ENCODE measurements at regions not wholly inside any gene's neighbourhood (a gene's known extent, or its start where the extent isn't known, plus 50 kb on each side); places are given as distances from the start of the nearest gene placed in this dataset.
A peak's percentile ranks its signal among the peaks of the same experiment; 100 is the strongest.

DNA sequence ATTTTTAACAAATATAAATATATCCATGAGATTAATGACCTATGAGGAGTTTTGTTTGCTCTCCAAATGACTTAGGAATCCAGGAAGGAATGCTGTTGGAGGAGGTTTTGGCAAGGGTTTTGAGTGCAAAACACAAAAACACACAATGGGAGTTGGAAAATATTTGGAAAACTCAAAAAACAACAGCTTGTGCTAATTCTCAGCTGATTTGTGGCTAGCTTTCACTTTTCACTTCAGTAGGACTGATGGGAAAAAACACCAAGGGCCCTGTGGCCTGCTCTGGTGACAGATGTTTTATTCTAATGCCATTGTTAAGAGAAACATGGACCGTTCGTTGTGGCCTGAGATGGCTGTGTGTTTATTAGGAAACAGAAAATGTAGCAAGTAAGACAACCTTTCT lies 113.9 kb downstream of the ALDH8A1 start:
- TF ChIP-seq ZFX (IDR thresholded peaks at IDR 0.05) = no peak
- TF ChIP-seq, protein P1, sequence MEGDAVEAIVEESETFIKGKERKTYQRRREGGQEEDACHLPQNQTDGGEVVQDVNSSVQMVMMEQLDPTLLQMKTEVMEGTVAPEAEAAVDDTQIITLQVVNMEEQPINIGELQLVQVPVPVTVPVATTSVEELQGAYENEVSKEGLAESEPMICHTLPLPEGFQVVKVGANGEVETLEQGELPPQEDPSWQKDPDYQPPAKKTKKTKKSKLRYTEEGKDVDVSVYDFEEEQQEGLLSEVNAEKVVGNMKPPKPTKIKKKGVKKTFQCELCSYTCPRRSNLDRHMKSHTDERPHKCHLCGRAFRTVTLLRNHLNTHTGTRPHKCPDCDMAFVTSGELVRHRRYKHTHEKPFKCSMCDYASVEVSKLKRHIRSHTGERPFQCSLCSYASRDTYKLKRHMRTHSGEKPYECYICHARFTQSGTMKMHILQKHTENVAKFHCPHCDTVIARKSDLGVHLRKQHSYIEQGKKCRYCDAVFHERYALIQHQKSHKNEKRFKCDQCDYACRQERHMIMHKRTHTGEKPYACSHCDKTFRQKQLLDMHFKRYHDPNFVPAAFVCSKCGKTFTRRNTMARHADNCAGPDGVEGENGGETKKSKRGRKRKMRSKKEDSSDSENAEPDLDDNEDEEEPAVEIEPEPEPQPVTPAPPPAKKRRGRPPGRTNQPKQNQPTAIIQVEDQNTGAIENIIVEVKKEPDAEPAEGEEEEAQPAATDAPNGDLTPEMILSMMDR (conservative IDR thresholded peaks at IDR 0.05) = no peak
- no peak overlapping the region for H3K27ac ChIP-seq

GRCh38 chr6:134830940-134831339 lies 119.0 kb downstream of the ALDH8A1 start:
- no peak overlapping the region for H3K27ac ChIP-seq
- TF ChIP-seq, protein P1 (conservative IDR thresholded peaks at IDR 0.05) = no peak
- no peak for TF ChIP-seq ZFX (IDR thresholded peaks at IDR 0.05)

GRCh38 chr6:134830194-134830593 lies 119.7 kb downstream of the ALDH8A1 start:
- TF ChIP-seq, protein P1 (conservative IDR thresholded peaks at IDR 0.05) = no peak
- no peak for TF ChIP-seq ZFX (IDR thresholded peaks at IDR 0.05)
- no peak overlapping the region for H3K27ac ChIP-seq

DNA sequence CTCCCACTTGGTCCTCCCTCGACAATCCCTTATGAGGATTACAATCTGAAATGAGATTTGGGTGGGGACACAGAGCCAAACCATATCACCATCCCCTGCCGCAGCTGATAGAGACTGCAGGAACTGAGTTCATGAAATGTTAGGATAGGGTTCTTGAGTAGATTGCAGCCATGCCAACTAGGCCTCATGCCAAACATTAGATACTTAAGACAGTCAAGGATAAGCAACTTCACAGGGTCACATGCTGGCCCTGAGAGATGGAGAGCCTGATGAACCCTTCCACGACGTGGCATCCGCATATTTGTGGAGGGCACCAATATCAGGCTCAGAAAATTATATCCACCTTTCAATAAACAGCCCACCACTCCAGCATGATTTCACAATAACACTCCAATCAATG lies 121.3 kb downstream of the ALDH8A1 start:
- TF ChIP-seq ZFX (IDR thresholded peaks at IDR 0.05) = no peak
- TF ChIP-seq, protein P1 (conservative IDR thresholded peaks at IDR 0.05) = no peak
- no peak overlapping the region for H3K27ac ChIP-seq

DNA sequence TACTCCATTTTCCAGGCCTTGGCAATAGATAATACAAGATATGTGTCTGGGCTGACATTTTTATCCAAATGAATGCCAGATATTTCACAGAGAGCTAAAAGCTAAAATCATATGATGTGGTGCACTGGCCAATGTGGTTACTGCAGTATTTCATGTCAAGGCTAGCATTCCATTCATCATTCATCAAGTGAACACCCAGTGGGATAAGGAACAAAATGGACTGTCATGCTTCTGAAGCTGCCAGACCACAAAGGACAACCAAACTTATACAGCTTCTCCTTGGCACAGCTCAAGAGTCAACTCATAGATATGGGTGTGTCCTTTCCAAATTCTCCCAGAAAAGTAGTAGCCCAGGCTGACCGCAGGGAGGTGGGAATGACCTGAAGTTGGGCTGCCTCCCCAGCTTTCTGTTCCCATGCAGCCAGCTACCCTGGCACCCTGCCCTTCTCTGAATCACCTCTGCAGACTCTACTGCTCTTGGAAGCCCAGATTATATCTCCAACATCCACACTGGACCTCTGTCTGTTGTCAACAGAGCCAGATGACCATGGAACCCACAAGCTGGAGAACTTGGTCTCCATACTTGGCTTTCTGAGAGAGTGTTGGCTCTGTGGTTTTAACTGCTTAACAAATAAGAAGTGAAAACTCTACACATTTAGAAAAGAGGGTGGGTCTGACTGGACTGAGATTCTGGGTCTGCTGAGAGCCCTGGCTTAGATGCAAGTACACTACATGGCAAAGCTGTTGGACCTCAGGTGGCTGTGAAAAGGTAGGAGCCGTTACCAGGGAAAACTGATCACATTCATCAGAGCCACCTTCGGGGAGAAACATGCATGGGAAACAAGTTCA lies 122.8 kb downstream of the ALDH8A1 start:
- H3K27ac ChIP-seq = no peak overlapping the region
- TF ChIP-seq, protein P1 (conservative IDR thresholded peaks at IDR 0.05) = no peak
- TF ChIP-seq ZFX (IDR thresholded peaks at IDR 0.05) = no peak

DNA sequence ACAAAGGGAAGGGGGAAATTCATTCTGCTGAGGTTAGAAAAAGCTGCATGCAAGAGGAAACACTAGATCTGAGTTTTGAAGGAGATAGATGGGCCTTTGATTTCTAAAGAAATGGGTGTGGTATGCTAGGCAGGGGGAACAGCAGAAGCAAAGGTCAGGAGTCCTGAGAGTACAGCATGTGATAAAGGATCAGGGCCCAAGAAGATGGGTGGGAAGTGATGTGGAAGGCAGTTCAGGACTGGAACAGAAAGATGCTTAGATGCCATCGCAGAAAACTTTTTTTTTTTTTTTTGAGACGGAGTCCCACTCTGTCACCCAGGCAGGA lies 126.2 kb downstream of the ALDH8A1 start:
- no peak overlapping the region for H3K27ac ChIP-seq
- TF ChIP-seq, protein P1 (conservative IDR thresholded peaks at IDR 0.05) = no peak
- TF ChIP-seq ZFX (IDR thresholded peaks at IDR 0.05) = no peak

- TF ChIP-seq ZFX (IDR thresholded peaks at IDR 0.05) = no peak
- TF ChIP-seq, protein P1 (conservative IDR thresholded peaks at IDR 0.05) = peak; percentile 92
- H3K27ac ChIP-seq = no peak overlapping the region
Measured at GRCh38 chr6:134822920-134823709, 126.8 kb downstream of the ALDH8A1 start.
